ENCODE measurements at regions not wholly inside any gene's neighbourhood (a gene's known extent, or its start where the extent isn't known, plus 50 kb on each side); places are given as distances from the start of the nearest gene placed in this dataset.

- no peak for TF ChIP-seq ZBTB33 (IDR thresholded peaks at IDR 0.05; ENCODE audit: borderline replicate concordance, low read depth)
- TF ChIP-seq GATA2 (CRISPR knock-in tag; IDR thresholded peaks at IDR 0.05), result no peak
- no peak for TF ChIP-seq NRF1 (IDR thresholded peaks at IDR 0.05; ENCODE audit: low read depth, low read length)
- no peak for TF ChIP-seq CHD2 (IDR thresholded peaks at IDR 0.05; ENCODE audit: low read length, partially characterized antibody)
- TF ChIP-seq, protein P1, sequence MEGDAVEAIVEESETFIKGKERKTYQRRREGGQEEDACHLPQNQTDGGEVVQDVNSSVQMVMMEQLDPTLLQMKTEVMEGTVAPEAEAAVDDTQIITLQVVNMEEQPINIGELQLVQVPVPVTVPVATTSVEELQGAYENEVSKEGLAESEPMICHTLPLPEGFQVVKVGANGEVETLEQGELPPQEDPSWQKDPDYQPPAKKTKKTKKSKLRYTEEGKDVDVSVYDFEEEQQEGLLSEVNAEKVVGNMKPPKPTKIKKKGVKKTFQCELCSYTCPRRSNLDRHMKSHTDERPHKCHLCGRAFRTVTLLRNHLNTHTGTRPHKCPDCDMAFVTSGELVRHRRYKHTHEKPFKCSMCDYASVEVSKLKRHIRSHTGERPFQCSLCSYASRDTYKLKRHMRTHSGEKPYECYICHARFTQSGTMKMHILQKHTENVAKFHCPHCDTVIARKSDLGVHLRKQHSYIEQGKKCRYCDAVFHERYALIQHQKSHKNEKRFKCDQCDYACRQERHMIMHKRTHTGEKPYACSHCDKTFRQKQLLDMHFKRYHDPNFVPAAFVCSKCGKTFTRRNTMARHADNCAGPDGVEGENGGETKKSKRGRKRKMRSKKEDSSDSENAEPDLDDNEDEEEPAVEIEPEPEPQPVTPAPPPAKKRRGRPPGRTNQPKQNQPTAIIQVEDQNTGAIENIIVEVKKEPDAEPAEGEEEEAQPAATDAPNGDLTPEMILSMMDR (IDR thresholded peaks at IDR 0.05), result no peak
- no peak for TF ChIP-seq EZH2phosphoT487 (IDR thresholded peaks at IDR 0.05; ENCODE audit: borderline replicate concordance, low read depth)
- no peak for TF ChIP-seq RAD21 (IDR thresholded peaks at IDR 0.05; ENCODE audit: low read length)
- no peak for TF ChIP-seq FOXJ3 (CRISPR knock-in tag; IDR thresholded peaks at IDR 0.05)
- TF ChIP-seq MAX (IDR thresholded peaks at IDR 0.05; ENCODE audit: low read depth), result no peak
- no peak for TF ChIP-seq JUND (IDR thresholded peaks at IDR 0.05)
Measured at GRCh38 chr14:31969699-31970240, 107.3 kb upstream of the ARHGAP5 start.
